GM19324 (cell line): ENCODE measurements at regions not wholly inside any gene's neighbourhood (a gene's known extent, or its start where the extent isn't known, plus 50 kb on each side); places are given as distances from the start of the nearest gene placed in this dataset.

ENCODE experiments used
- ATAC-seq: cut with Tn5 transposase; IDR thresholded peaks from one replicate; pipeline ENCODE4 v1.9.1; 2021; ENCODE audit warnings: mild to moderate bottlenecking, moderate library complexity; ENCODE audit not compliant: unreplicated experiment, low FRiP score

- ATAC-seq: no peak
Measured at GRCh38 chr9:118023644-118024043, 319.4 kb downstream of the TLR4 start.

- no peak for ATAC-seq
Measured at GRCh38 chr9:118028225-118028624, 324.0 kb downstream of the TLR4 start.

- no peak for ATAC-seq
Measured at GRCh38 chr9:118029425-118029824, 325.2 kb downstream of the TLR4 start.

- ATAC-seq: no peak
Measured at GRCh38 chr9:118034701-118035100, 330.5 kb downstream of the TLR4 start.

GRCh38 chr9:118038713-118039112 lies 334.5 kb downstream of the TLR4 start:
- ATAC-seq: no peak

- ATAC-seq: no peak
Measured at GRCh38 chr9:118058227-118058626, 354.0 kb downstream of the TLR4 start.

- no peak for ATAC-seq
Measured at GRCh38 chr9:118059484-118060278, 355.5 kb downstream of the TLR4 start.

- no peak for ATAC-seq
Measured at GRCh38 chr9:118083161-118083560, 379.0 kb downstream of the TLR4 start.

- ATAC-seq: no peak
Measured at GRCh38 chr9:118088090-118088489, 383.9 kb downstream of the TLR4 start.

GRCh38 chr9:118091226-118091625 lies 387.0 kb downstream of the TLR4 start:
- no peak for ATAC-seq

GRCh38 chr9:118091711-118092500 lies 387.7 kb downstream of the TLR4 start:
- no peak for ATAC-seq

GRCh38 chr9:118094387-118094786 lies 390.2 kb downstream of the TLR4 start:
- ATAC-seq: no peak

- no peak for ATAC-seq
Measured at GRCh38 chr9:118100529-118101419, 396.6 kb downstream of the TLR4 start.

GRCh38 chr9:118104363-118104762 lies 400.2 kb downstream of the TLR4 start:
- ATAC-seq: no peak

GRCh38 chr9:118108971-118109370 lies 404.8 kb downstream of the TLR4 start:
- ATAC-seq: no peak

- ATAC-seq: no peak
Measured at GRCh38 chr9:118109542-118109941, 405.3 kb downstream of the TLR4 start.

GRCh38 chr9:118121361-118121760 lies 417.2 kb downstream of the TLR4 start:
- no peak for ATAC-seq

- ATAC-seq: no peak
Measured at GRCh38 chr9:118128313-118128712, 424.1 kb downstream of the TLR4 start.

GRCh38 chr9:118129541-118129940 lies 425.3 kb downstream of the TLR4 start:
- ATAC-seq: no peak

GRCh38 chr9:118148990-118149389 lies 444.8 kb downstream of the TLR4 start:
- ATAC-seq: no peak

GRCh38 chr9:118156846-118157245 lies 452.6 kb downstream of the TLR4 start:
- no peak for ATAC-seq
